ENCODE measurements at regions not wholly inside any gene's neighbourhood (a gene's known extent, or its start where the extent isn't known, plus 50 kb on each side); places are given as distances from the start of the nearest gene placed in this dataset.

- TF ChIP-seq EZH2 (IDR thresholded peaks at IDR 0.05; ENCODE audit: insufficient read depth, poor library complexity, severe bottlenecking) (no peak), EZH2phosphoT487 (IDR thresholded peaks at IDR 0.05; ENCODE audit: insufficient read depth, low read depth) (no peak)
These were observed 118.2 kb upstream of the ZNF678 start for GRCh38 chr1:227445092-227445674.
